ENCODE measurements at regions not wholly inside any gene's neighbourhood (a gene's known extent, or its start where the extent isn't known, plus 50 kb on each side); places are given as distances from the start of the nearest gene placed in this dataset.
"Not testable (repeated sequence)": the region's sequence is repeated elsewhere in the genome, so short reads cannot be mapped to it uniquely, and the experiment has no call there.

GRCh38 chr6:163756079-163756478, 341.6 kb downstream of the QKI start:
- DNase-seq (ENCODE audit: low read depth in 1 of 2, low spot score in 1 of 2), result no peak

- DNase-seq (ENCODE audit: low read depth in 1 of 2, low spot score in 1 of 2), result no peak
Observed at GRCh38 chr6:163754866-163755265, 340.3 kb downstream of the QKI start.

- DNase-seq (ENCODE audit: low read depth in 1 of 2, low spot score in 1 of 2), result no peak
Observed at GRCh38 chr6:163753430-163753829, 338.9 kb downstream of the QKI start.

- no peak for DNase-seq (ENCODE audit: low read depth in 1 of 2, low spot score in 1 of 2)
Observed at GRCh38 chr6:163752446-163752845, 337.9 kb downstream of the QKI start.

GRCh38 chr6:163751032-163751525, 336.6 kb downstream of the QKI start:
- no peak for DNase-seq (ENCODE audit: low read depth in 1 of 2, low spot score in 1 of 2)

- no peak for DNase-seq (ENCODE audit: low read depth in 1 of 2, low spot score in 1 of 2)
Observed at GRCh38 chr6:163750431-163751031, 336.0 kb downstream of the QKI start.

GRCh38 chr6:163748886-163749285, 334.4 kb downstream of the QKI start:
- DNase-seq (ENCODE audit: low read depth in 1 of 2, low spot score in 1 of 2), result no peak

GRCh38 chr6:163748036-163748435, 333.5 kb downstream of the QKI start:
- no peak for DNase-seq (ENCODE audit: low read depth in 1 of 2, low spot score in 1 of 2)

GRCh38 chr6:163747058-163747457, 332.5 kb downstream of the QKI start:
- not testable (repeated sequence) for DNase-seq (ENCODE audit: low read depth in 1 of 2, low spot score in 1 of 2)

- DNase-seq (ENCODE audit: low read depth in 1 of 2, low spot score in 1 of 2), result no peak
Observed at GRCh38 chr6:163745536-163746400, 331.2 kb downstream of the QKI start.

- DNase-seq (ENCODE audit: low read depth in 1 of 2, low spot score in 1 of 2), result no peak
Observed at GRCh38 chr6:163744256-163744925, 329.9 kb downstream of the QKI start.

- no peak for DNase-seq (ENCODE audit: low read depth in 1 of 2, low spot score in 1 of 2)
Observed at GRCh38 chr6:163743796-163744195, 329.3 kb downstream of the QKI start.

- DNase-seq (ENCODE audit: low read depth in 1 of 2, low spot score in 1 of 2), result no peak
Observed at GRCh38 chr6:163741743-163742363, 327.3 kb downstream of the QKI start.

- DNase-seq (ENCODE audit: low read depth in 1 of 2, low spot score in 1 of 2), result no peak
Observed at GRCh38 chr6:163741342-163741741, 326.8 kb downstream of the QKI start.

GRCh38 chr6:163739966-163740365, 325.4 kb downstream of the QKI start:
- no peak for DNase-seq (ENCODE audit: low read depth in 1 of 2, low spot score in 1 of 2)

GRCh38 chr6:163739408-163739725, 324.8 kb downstream of the QKI start:
- DNase-seq (ENCODE audit: low read depth in 1 of 2, low spot score in 1 of 2), result no peak

- DNase-seq (ENCODE audit: low read depth in 1 of 2, low spot score in 1 of 2), result no peak
Observed at GRCh38 chr6:163738725-163739407, 324.3 kb downstream of the QKI start.

- no peak for DNase-seq (ENCODE audit: low read depth in 1 of 2, low spot score in 1 of 2)
Observed at GRCh38 chr6:163738304-163738703, 323.8 kb downstream of the QKI start.

GRCh38 chr6:163735076-163735475, 320.6 kb downstream of the QKI start:
- DNase-seq (ENCODE audit: low read depth in 1 of 2, low spot score in 1 of 2), result no peak

- no peak for DNase-seq (ENCODE audit: low read depth in 1 of 2, low spot score in 1 of 2)
Observed at GRCh38 chr6:163733061-163733460, 318.5 kb downstream of the QKI start.

- no peak for DNase-seq (ENCODE audit: low read depth in 1 of 2, low spot score in 1 of 2)
Observed at GRCh38 chr6:163732479-163732878, 318.0 kb downstream of the QKI start.

All from activated CD4-positive, alpha-beta T cell treated with anti-CD3 and anti-CD28 coated beads, Interleukin-2, amount 50 U/mL, for 24 hours (primary cell).